SKM-1 (cell line): ENCODE measurements at regions not wholly inside any gene's neighbourhood (a gene's known extent, or its start where the extent isn't known, plus 50 kb on each side); places are given as distances from the start of the nearest gene placed in this dataset.

Experiments
- DNase-seq: peaks from one replicate; lab custom pipeline; 2025; ENCODE audit not compliant: unreplicated experiment; lab: John Stamatoyannopoulos, UW

- no peak for DNase-seq
Measured at GRCh38 chr11:128196235-128196634, 391.1 kb downstream of the ETS1 start.

GRCh38 chr11:128195756-128196155 is 391.6 kb downstream of the ETS1 start:
- DNase-seq = no peak

GRCh38 chr11:128195057-128195751 is 392.2 kb downstream of the ETS1 start:
- peak; percentile 94 for DNase-seq

GRCh38 chr11:128194216-128194615 is 393.1 kb downstream of the ETS1 start:
- no peak for DNase-seq

- no peak for DNase-seq
Measured at GRCh38 chr11:128193615-128194014, 393.7 kb downstream of the ETS1 start.

- no peak for DNase-seq
Measured at GRCh38 chr11:128190312-128190711, 397.0 kb downstream of the ETS1 start.

GRCh38 chr11:128189823-128190222 is 397.5 kb downstream of the ETS1 start:
- DNase-seq = no peak

GRCh38 chr11:128188346-128189004 is 398.9 kb downstream of the ETS1 start:
- no peak for DNase-seq

- DNase-seq = no peak
Measured at GRCh38 chr11:128187835-128188234, 399.5 kb downstream of the ETS1 start.

GRCh38 chr11:128187377-128187776 is 400.0 kb downstream of the ETS1 start:
- no peak for DNase-seq

- DNase-seq = no peak
Measured at GRCh38 chr11:128184981-128185380, 402.4 kb downstream of the ETS1 start.

- DNase-seq = no peak
Measured at GRCh38 chr11:128182844-128183243, 404.5 kb downstream of the ETS1 start.

GRCh38 chr11:128181984-128182383 is 405.4 kb downstream of the ETS1 start:
- DNase-seq = no peak

GRCh38 chr11:128181088-128181480 is 406.3 kb downstream of the ETS1 start:
- no peak for DNase-seq

- DNase-seq = no peak
Measured at GRCh38 chr11:128180441-128181087, 406.8 kb downstream of the ETS1 start.

- no peak for DNase-seq
Measured at GRCh38 chr11:128179512-128179911, 407.8 kb downstream of the ETS1 start.

- DNase-seq = no peak
Measured at GRCh38 chr11:128179039-128179438, 408.3 kb downstream of the ETS1 start.

GRCh38 chr11:128174465-128175291 is 412.7 kb downstream of the ETS1 start:
- no peak for DNase-seq

GRCh38 chr11:128172046-128172878 is 415.1 kb downstream of the ETS1 start:
- peak; percentile 15 for DNase-seq

- DNase-seq = no peak
Measured at GRCh38 chr11:128171506-128171905, 415.9 kb downstream of the ETS1 start.
